ENCODE measurements at regions not wholly inside any gene's neighbourhood (a gene's known extent, or its start where the extent isn't known, plus 50 kb on each side); places are given as distances from the start of the nearest gene placed in this dataset.
A peak's percentile ranks its signal among the peaks of the same experiment; 100 is the strongest.

DNA sequence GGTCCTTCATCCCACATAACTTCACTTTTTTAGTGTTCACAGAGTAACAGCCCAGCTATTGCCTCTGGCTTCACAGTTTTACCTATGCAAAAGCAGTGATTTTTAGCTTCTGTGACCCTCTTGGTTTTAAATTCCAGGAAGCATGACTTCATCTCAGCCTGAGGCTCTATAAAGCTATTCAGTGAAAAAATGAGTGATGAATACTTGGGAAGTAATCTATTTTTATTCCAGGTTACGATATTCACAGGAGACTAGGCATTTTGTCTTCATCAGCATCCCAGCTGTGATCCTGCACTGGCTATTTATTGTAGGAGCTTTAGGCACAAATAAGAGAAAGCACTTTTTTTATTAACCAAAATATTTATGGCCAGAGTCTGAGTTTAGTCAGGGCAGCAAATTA lies 164.8 kb downstream of the SNAPC1 start:
- H2BK120ac ChIP-seq (ENCODE audit: insufficient read depth, low read length, poor library complexity): peak overlapping the region; percentile 77
- H3K14ac ChIP-seq (ENCODE audit: low read length): no peak overlapping the region
- H2BK12ac ChIP-seq (ENCODE audit: low read length): no peak overlapping the region
- H2AFZ ChIP-seq (ENCODE audit: insufficient read depth, low read length, poor library complexity): no peak overlapping the region
- no CpG with 5 or more reads among the region's 1 CpG for WGBS (ENCODE audit: extremely low coverage, insufficient coverage, insufficient read length)
- H3K4me3 ChIP-seq (ENCODE audit: low read depth, low read length): no peak overlapping the region
- no peak overlapping the region for H3K18ac ChIP-seq (ENCODE audit: low read length)
- H3K27me3 ChIP-seq (ENCODE audit: insufficient read depth, low read length): no peaks in the 10 kb centered on the region
- peaks cover 0 to 2% of the 10 kb centered on the region in 2 experiments for H3K36me3 ChIP-seq (ENCODE audit: control insufficient read depth in 1 of 2, insufficient read depth in 2 of 2, low read length in 2 of 2)
- no peaks in the 10 kb centered on the region for H3K9me3 ChIP-seq (ENCODE audit: insufficient read depth, low read depth, low read length)
- no peak overlapping the region for H3K4ac ChIP-seq (ENCODE audit: low read depth, low read length)
- peak; percentile 70 to 89 for DNase-seq
- H2AK5ac ChIP-seq (ENCODE audit: low read length): no peak overlapping the region
- peaks cover 1% of the 10 kb centered on the region for H3K79me2 ChIP-seq (ENCODE audit: control insufficient read depth, insufficient read depth, low read length, poor library complexity)
- peak overlapping the region; percentile 95 for H3K27ac ChIP-seq (ENCODE audit: low read depth, low read length)
- no peak overlapping the region for H4K8ac ChIP-seq (ENCODE audit: low read depth, low read length)
- no peak overlapping the region for H2BK5ac ChIP-seq (ENCODE audit: low read depth, low read length, poor library complexity)
- peaks cover 20% of the 10 kb centered on the region for H3K79me1 ChIP-seq (ENCODE audit: low read length)
- no peak overlapping the region for H3K9ac ChIP-seq (ENCODE audit: low read length)
- no peak overlapping the region for H3K23ac ChIP-seq (ENCODE audit: low read length)
- H3K4me1 ChIP-seq (ENCODE audit: control insufficient read depth in 1 of 2, insufficient read depth in 2 of 2, low read length in 2 of 2): peaks cover 2 to 18% of the 10 kb centered on the region in 2 experiments
- no peak overlapping the region for H4K91ac ChIP-seq (ENCODE audit: low read depth, low read length)
- no peak overlapping the region for H4K12ac ChIP-seq (ENCODE audit: low read depth, low read length)
- H3K4me2 ChIP-seq (ENCODE audit: low read length): peak overlapping the region; percentile 62

DNA sequence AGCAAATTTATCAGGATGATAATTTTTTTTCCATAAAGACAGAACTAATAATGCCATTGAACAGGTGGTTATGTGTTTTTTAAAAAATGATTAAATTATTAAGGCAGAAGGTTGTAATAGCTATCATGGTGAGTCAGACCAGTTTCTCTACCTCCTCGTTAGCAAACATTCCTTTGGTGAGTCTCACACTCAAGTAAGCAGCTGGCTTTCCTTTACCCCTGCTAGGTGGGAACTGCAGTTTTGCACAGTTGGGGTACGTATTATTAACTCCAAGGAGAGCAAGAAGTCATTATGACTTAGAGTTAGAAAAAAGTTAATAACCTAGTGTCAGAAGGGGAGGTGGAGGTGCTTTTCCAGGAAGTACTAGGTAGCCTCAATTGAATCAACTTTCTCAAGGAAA lies 165.3 kb downstream of the SNAPC1 start:
- no peak overlapping the region for H3K9ac ChIP-seq (ENCODE audit: low read length)
- peak overlapping the region; percentile 61 for H2BK5ac ChIP-seq (ENCODE audit: low read depth, low read length, poor library complexity)
- H4K91ac ChIP-seq (ENCODE audit: low read depth, low read length): no peak overlapping the region
- peaks cover 21% of the 10 kb centered on the region for H3K79me1 ChIP-seq (ENCODE audit: low read length)
- peak; percentile 52 to 71 for DNase-seq
- peak overlapping the region; percentile 95 for H3K27ac ChIP-seq (ENCODE audit: low read depth, low read length)
- no peak overlapping the region for H2AK5ac ChIP-seq (ENCODE audit: low read length)
- no peak overlapping the region for H3K4me3 ChIP-seq (ENCODE audit: low read depth, low read length)
- H3K14ac ChIP-seq (ENCODE audit: low read length): peak overlapping the region; percentile 34
- no peak overlapping the region for H4K8ac ChIP-seq (ENCODE audit: low read depth, low read length)
- no peak overlapping the region for H2BK12ac ChIP-seq (ENCODE audit: low read length)
- peaks cover 0 to 2% of the 10 kb centered on the region in 2 experiments for H3K36me3 ChIP-seq (ENCODE audit: control insufficient read depth in 1 of 2, insufficient read depth in 2 of 2, low read length in 2 of 2)
- no peak overlapping the region for H3K4ac ChIP-seq (ENCODE audit: low read depth, low read length)
- H3K23ac ChIP-seq (ENCODE audit: low read length): no peak overlapping the region
- H3K79me2 ChIP-seq (ENCODE audit: control insufficient read depth, insufficient read depth, low read length, poor library complexity): peaks cover 2% of the 10 kb centered on the region
- no peak overlapping the region for H2AFZ ChIP-seq (ENCODE audit: insufficient read depth, low read length, poor library complexity)
- WGBS (ENCODE audit: extremely low coverage, insufficient coverage, insufficient read length): no CpG with 5 or more reads among the region's 2 CpGs
- H4K12ac ChIP-seq (ENCODE audit: low read depth, low read length): no peak overlapping the region
- peak overlapping the region; percentile 69 for H2BK120ac ChIP-seq (ENCODE audit: insufficient read depth, low read length, poor library complexity)
- H3K4me2 ChIP-seq (ENCODE audit: low read length): peak overlapping the region; percentile 62
- H3K4me1 ChIP-seq (ENCODE audit: control insufficient read depth in 1 of 2, insufficient read depth in 2 of 2, low read length in 2 of 2): peaks cover 2 to 18% of the 10 kb centered on the region in 2 experiments
- no peak overlapping the region for H3K18ac ChIP-seq (ENCODE audit: low read length)
- H3K9me3 ChIP-seq (ENCODE audit: insufficient read depth, low read depth, low read length): no peaks in the 10 kb centered on the region
- no peaks in the 10 kb centered on the region for H3K27me3 ChIP-seq (ENCODE audit: insufficient read depth, low read length)

DNA sequence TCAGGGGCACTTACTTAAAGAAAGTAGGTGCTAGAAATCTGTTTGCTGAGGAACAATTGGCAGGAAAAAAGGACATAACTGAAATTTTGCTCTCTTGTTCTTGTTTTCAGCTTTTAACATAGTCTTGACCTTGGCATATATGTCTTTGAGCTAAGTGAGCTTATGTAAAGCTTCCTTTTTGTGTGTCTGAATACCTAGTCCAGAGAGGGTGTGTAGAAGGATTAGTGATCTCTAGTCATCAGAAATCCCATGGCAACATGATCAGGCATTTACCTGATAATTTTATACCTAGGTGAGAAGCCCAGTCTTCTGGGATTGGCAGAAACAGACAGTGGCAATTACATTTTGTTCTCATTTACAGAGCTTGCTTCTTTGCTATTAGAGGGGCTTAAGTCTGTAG lies 166.1 kb downstream of the SNAPC1 start:
- no peak overlapping the region for H3K4me3 ChIP-seq (ENCODE audit: low read depth, low read length)
- peaks cover 21% of the 10 kb centered on the region for H3K79me1 ChIP-seq (ENCODE audit: low read length)
- H3K36me3 ChIP-seq (ENCODE audit: control insufficient read depth in 1 of 2, insufficient read depth in 2 of 2, low read length in 2 of 2): peaks cover 0 to 2% of the 10 kb centered on the region in 2 experiments
- no peak overlapping the region for H4K12ac ChIP-seq (ENCODE audit: low read depth, low read length)
- peak overlapping the region; percentile 74 for H4K91ac ChIP-seq (ENCODE audit: low read depth, low read length)
- H3K9ac ChIP-seq (ENCODE audit: low read length): no peak overlapping the region
- H3K27ac ChIP-seq (ENCODE audit: low read depth, low read length): peak overlapping the region; percentile 94
- no peak overlapping the region for H3K18ac ChIP-seq (ENCODE audit: low read length)
- H3K4me2 ChIP-seq (ENCODE audit: low read length): peak overlapping the region; percentile 62
- DNase-seq: no peak
- H2AK5ac ChIP-seq (ENCODE audit: low read length): no peak overlapping the region
- no peak overlapping the region for H2AFZ ChIP-seq (ENCODE audit: insufficient read depth, low read length, poor library complexity)
- H3K9me3 ChIP-seq (ENCODE audit: insufficient read depth, low read depth, low read length): no peaks in the 10 kb centered on the region
- H4K8ac ChIP-seq (ENCODE audit: low read depth, low read length): peak overlapping the region; percentile 51
- peaks cover 2 to 18% of the 10 kb centered on the region in 2 experiments for H3K4me1 ChIP-seq (ENCODE audit: control insufficient read depth in 1 of 2, insufficient read depth in 2 of 2, low read length in 2 of 2)
- H3K23ac ChIP-seq (ENCODE audit: low read length): no peak overlapping the region
- H2BK5ac ChIP-seq (ENCODE audit: low read depth, low read length, poor library complexity): peak overlapping the region; percentile 29
- peaks cover 2% of the 10 kb centered on the region for H3K79me2 ChIP-seq (ENCODE audit: control insufficient read depth, insufficient read depth, low read length, poor library complexity)
- H3K4ac ChIP-seq (ENCODE audit: low read depth, low read length): no peak overlapping the region
- no peak overlapping the region for H3K14ac ChIP-seq (ENCODE audit: low read length)
- H2BK12ac ChIP-seq (ENCODE audit: low read length): no peak overlapping the region
- peak overlapping the region; percentile 52 for H2BK120ac ChIP-seq (ENCODE audit: insufficient read depth, low read length, poor library complexity)
- no peaks in the 10 kb centered on the region for H3K27me3 ChIP-seq (ENCODE audit: insufficient read depth, low read length)

DNA sequence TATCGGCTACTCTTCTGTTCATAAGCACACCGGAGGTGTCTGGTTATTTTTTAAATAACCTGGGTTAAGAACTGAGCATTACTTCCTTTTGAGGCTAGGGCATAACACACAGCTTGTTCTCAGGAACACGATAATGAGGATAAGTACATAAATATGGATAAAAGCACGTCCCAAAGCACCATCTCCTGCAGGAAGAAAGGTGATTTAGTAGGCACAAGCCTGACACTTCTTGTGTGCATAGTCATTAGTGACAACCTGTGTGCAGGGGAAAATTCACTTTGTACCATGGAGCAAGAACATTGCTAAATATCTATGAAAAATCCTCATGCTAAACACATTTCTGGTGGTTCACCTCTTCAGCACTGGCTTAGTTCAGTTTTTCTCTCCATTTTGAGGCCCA lies 166.5 kb downstream of the SNAPC1 start:
- Histone ChIP-seq H3K4me2 (ENCODE audit: low read length) (peak overlapping the region; percentile 62), H4K12ac (ENCODE audit: low read depth, low read length) (no peak overlapping the region), H3K27me3 (ENCODE audit: insufficient read depth, low read length) (no peaks in the 10 kb centered on the region), H2AFZ (ENCODE audit: insufficient read depth, low read length, poor library complexity) (no peak overlapping the region), H2BK5ac (ENCODE audit: low read depth, low read length, poor library complexity) (no peak overlapping the region), H4K91ac (ENCODE audit: low read depth, low read length) (no peak overlapping the region), H3K79me1 (ENCODE audit: low read length) (peaks cover 21% of the 10 kb centered on the region), H3K18ac (ENCODE audit: low read length) (no peak overlapping the region), H3K9me3 (ENCODE audit: insufficient read depth, low read depth, low read length) (no peaks in the 10 kb centered on the region), H3K4ac (ENCODE audit: low read depth, low read length) (peak overlapping the region; percentile 61), H3K9ac (ENCODE audit: low read length) (no peak overlapping the region), H3K36me3 (ENCODE audit: control insufficient read depth in 1 of 2, insufficient read depth in 2 of 2, low read length in 2 of 2) (peaks cover 0 to 2% of the 10 kb centered on the region in 2 experiments), H3K27ac (ENCODE audit: low read depth, low read length) (peak overlapping the region; percentile 94), H3K23ac (ENCODE audit: low read length) (no peak overlapping the region), H3K79me2 (ENCODE audit: control insufficient read depth, insufficient read depth, low read length, poor library complexity) (peaks cover 2% of the 10 kb centered on the region), H2BK12ac (ENCODE audit: low read length) (peak overlapping the region; percentile 71), H4K8ac (ENCODE audit: low read depth, low read length) (peak overlapping the region; percentile 35), H3K4me1 (ENCODE audit: control insufficient read depth in 1 of 2, insufficient read depth in 2 of 2, low read length in 2 of 2) (peaks cover 2 to 20% of the 10 kb centered on the region in 2 experiments), H3K14ac (ENCODE audit: low read length) (peak overlapping the region; percentile 63), H2AK5ac (ENCODE audit: low read length) (no peak overlapping the region), H3K4me3 (ENCODE audit: low read depth, low read length) (no peak overlapping the region), H2BK120ac (ENCODE audit: insufficient read depth, low read length, poor library complexity) (peak overlapping the region; percentile 38)
- WGBS (ENCODE audit: extremely low coverage, insufficient coverage, insufficient read length): no CpG with 5 or more reads among the region's 4 CpGs
- DNase-seq: no peak

Data from trophoblast cell (in vitro differentiated cells and primary cell).